ENCODE measurements at regions not wholly inside any gene's neighbourhood (a gene's known extent, or its start where the extent isn't known, plus 50 kb on each side); places are given as distances from the start of the nearest gene placed in this dataset.

DNA sequence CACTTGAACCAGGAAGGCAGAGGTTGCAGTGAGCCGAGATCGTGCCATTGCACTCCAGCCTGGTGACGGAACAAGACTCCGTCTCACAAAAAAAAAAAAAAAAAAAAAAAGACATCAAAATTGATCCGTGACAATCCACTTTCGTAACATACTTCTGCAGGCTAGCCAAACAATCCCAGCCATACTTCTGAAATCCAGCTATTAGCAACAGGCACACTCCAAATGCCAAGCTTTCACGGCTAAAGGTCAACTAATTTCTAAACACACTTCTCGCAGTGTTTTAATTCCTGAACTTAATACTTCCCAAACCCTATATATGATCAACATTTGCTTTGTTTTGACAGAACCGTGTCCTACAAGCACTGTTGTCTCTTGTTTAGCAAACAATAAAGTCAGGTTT is 411.3 kb upstream of the RUNX1 start:
- H3K27me3 ChIP-seq (ENCODE audit: control insufficient read depth, insufficient read depth, low read length): no peaks in the 10 kb centered on the region
- Mint-ChIP-seq H3K36me3 (no peaks in the 10 kb centered on the region), H3K27ac (no peak overlapping the region), H3K4me3 (no peak overlapping the region), H3K4me1 (peaks cover 11 to 12% of the 10 kb centered on the region in 2 donors), H3K27me3 (ENCODE audit: low read depth in 2 of 2) (peaks cover 0 to 5% of the 10 kb centered on the region in 2 donors), H3K9me3 (no peaks in the 10 kb centered on the region)
- H3K4me3 ChIP-seq (ENCODE audit: low read length): no peak overlapping the region
- 95% methylated on average over 9 of the region's 9 CpGs for WGBS (ENCODE audit: insufficient coverage)
- no peak for DNase-seq
- no peaks in the 10 kb centered on the region for H3K9me3 ChIP-seq (ENCODE audit: control insufficient read depth, insufficient read depth, low read length)
- no peak overlapping the region for H3K27ac ChIP-seq (ENCODE audit: low read length)
- H3K36me3 ChIP-seq (ENCODE audit: control insufficient read depth, insufficient read depth, low read length): no peaks in the 10 kb centered on the region
- no peak for ATAC-seq
- TF ChIP-seq, protein P1, sequence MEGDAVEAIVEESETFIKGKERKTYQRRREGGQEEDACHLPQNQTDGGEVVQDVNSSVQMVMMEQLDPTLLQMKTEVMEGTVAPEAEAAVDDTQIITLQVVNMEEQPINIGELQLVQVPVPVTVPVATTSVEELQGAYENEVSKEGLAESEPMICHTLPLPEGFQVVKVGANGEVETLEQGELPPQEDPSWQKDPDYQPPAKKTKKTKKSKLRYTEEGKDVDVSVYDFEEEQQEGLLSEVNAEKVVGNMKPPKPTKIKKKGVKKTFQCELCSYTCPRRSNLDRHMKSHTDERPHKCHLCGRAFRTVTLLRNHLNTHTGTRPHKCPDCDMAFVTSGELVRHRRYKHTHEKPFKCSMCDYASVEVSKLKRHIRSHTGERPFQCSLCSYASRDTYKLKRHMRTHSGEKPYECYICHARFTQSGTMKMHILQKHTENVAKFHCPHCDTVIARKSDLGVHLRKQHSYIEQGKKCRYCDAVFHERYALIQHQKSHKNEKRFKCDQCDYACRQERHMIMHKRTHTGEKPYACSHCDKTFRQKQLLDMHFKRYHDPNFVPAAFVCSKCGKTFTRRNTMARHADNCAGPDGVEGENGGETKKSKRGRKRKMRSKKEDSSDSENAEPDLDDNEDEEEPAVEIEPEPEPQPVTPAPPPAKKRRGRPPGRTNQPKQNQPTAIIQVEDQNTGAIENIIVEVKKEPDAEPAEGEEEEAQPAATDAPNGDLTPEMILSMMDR (IDR thresholded peaks at IDR 0.05): no peak
- intact Hi-C loops (cut with micrococcal nuclease): no loop called here
- H3K4me1 ChIP-seq (ENCODE audit: control insufficient read depth, insufficient read depth, low read length): no peaks in the 10 kb centered on the region

DNA sequence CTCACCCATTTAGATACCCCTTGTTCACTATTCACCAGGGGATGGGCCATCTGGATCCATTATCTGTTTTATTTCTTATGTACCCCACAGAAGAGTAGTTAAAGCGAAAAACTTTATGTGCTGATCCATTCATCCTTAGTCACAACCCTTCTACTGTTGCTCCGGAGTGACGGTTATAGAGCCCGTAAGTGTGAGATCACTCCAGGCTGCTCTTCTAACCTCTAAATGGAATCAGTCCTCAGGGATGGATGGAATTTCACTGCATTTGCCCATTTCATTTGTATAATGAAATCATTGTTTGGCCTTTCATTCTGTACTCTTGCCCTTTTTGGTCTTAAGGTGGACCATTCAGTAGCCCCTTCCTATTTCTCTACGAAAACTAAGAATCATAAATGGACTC is 409.3 kb upstream of the RUNX1 start:
- intact Hi-C loops (cut with micrococcal nuclease): no loop called here
- no peaks in the 10 kb centered on the region for H3K9me3 Mint-ChIP-seq
- H3K27me3 Mint-ChIP-seq (ENCODE audit: low read depth in 2 of 2): peaks cover 0 to 5% of the 10 kb centered on the region in 2 donors
- DNase-seq (no peak), ATAC-seq (no peak)
- Histone ChIP-seq H3K36me3 (ENCODE audit: control insufficient read depth, insufficient read depth, low read length) (no peaks in the 10 kb centered on the region), H3K4me1 (ENCODE audit: control insufficient read depth, insufficient read depth, low read length) (no peaks in the 10 kb centered on the region), H3K4me3 (ENCODE audit: low read length) (no peak overlapping the region), H3K27ac (ENCODE audit: low read length) (no peak overlapping the region), H3K9me3 (ENCODE audit: control insufficient read depth, insufficient read depth, low read length) (no peaks in the 10 kb centered on the region), H3K27me3 (ENCODE audit: control insufficient read depth, insufficient read depth, low read length) (no peaks in the 10 kb centered on the region)
- WGBS (ENCODE audit: insufficient coverage): 98% methylated on average over 5 of the region's 5 CpGs
- H3K4me1 Mint-ChIP-seq: peaks cover 11 to 12% of the 10 kb centered on the region in 2 donors
- H3K4me3 Mint-ChIP-seq: no peak overlapping the region
- H3K27ac Mint-ChIP-seq: no peak overlapping the region
- TF ChIP-seq, protein P1 (IDR thresholded peaks at IDR 0.05): no peak
- H3K36me3 Mint-ChIP-seq: no peaks in the 10 kb centered on the region

DNA sequence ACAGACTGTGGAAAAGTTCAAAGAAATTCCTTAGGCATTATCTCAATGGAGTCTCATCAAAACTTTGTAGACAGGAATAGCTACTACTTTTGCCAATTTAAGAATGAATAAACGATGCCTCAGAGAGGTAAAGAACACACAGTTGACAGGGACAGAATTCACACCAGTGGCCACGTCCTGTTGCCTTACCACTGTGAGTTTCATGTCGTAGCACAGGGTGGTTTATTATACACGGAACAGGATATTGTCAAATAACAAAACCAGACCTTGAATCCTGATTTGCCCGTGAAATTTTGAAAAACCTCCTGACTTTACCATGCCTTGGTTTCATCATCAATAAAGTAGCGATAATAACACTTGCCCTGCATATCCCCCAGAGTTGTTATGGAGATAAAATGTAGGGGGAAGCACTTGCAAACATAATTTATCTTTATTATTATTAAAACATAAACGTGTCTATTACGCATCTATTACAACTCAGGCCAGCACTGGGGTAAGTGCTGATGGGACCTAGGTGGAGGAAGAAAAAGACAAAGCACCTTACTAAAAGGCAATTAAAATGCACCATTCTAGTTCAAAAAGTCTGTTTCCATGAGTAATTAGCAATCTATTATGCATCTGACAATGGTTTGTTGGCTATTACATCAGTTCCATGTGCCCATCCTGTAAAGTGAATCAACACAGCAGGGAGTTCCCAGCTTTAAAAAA is 408.1 kb upstream of the RUNX1 start:
- 42% methylated on average over 4 of the region's 8 CpGs for WGBS (ENCODE audit: insufficient coverage)
- TF ChIP-seq, protein P1 (IDR thresholded peaks at IDR 0.05): no peak
- H3K4me3 ChIP-seq (ENCODE audit: low read length): no peak overlapping the region
- Mint-ChIP-seq H3K27me3 (ENCODE audit: low read depth in 2 of 2) (peaks cover under 1 to 5% of the 10 kb centered on the region in 2 donors), H3K27ac (peak overlapping the region; percentile 15 to 31), H3K4me1 (peaks cover 11 to 12% of the 10 kb centered on the region in 2 donors), H3K36me3 (no peaks in the 10 kb centered on the region), H3K9me3 (no peaks in the 10 kb centered on the region), H3K4me3 (no peak overlapping the region)
- no peaks in the 10 kb centered on the region for H3K36me3 ChIP-seq (ENCODE audit: control insufficient read depth, insufficient read depth, low read length)
- H3K27me3 ChIP-seq (ENCODE audit: control insufficient read depth, insufficient read depth, low read length): no peaks in the 10 kb centered on the region
- H3K9me3 ChIP-seq (ENCODE audit: control insufficient read depth, insufficient read depth, low read length): no peaks in the 10 kb centered on the region
- ATAC-seq: peak; percentile 66 to 97 (median 80)
- no peak for DNase-seq
- no peak overlapping the region for H3K27ac ChIP-seq (ENCODE audit: low read length)
- no peaks in the 10 kb centered on the region for H3K4me1 ChIP-seq (ENCODE audit: control insufficient read depth, insufficient read depth, low read length)
- intact Hi-C loops (cut with micrococcal nuclease): no loop called here

DNA sequence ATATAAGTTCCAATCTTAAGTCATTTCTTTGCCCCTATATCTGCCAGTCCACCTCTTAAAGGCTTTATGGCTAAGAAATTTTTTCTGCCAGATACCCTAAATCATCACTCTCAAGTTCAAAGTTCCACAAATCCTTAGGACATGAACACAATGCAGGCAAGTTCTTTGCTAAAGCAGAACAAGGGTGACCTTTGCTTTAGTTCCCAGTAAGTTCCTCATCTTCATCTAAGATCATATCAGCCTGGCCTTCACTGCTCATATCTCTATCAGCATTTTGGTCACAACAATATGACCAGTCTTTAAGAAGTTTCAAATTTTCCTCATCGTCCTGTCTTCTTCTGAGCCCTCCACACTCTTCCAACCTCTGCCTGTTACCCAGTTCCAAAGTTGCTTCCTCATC is 402.2 kb upstream of the RUNX1 start:
- DNase-seq (no peak), ATAC-seq (peak in 1 of 3 donors; percentile 37)
- H3K27ac ChIP-seq (ENCODE audit: low read length): no peak overlapping the region
- no peaks in the 10 kb centered on the region for H3K36me3 ChIP-seq (ENCODE audit: control insufficient read depth, insufficient read depth, low read length)
- no peak overlapping the region for H3K4me3 ChIP-seq (ENCODE audit: low read length)
- Mint-ChIP-seq H3K4me3 (no peak overlapping the region), H3K9me3 (peaks cover 0 to 3% of the 10 kb centered on the region in 2 donors), H3K4me1 (no peaks in the 10 kb centered on the region), H3K36me3 (peaks cover 8% of the 10 kb centered on the region), H3K27ac (no peak overlapping the region), H3K27me3 (ENCODE audit: low read depth in 2 of 2) (peaks cover 3 to 16% of the 10 kb centered on the region in 2 donors)
- WGBS (ENCODE audit: insufficient coverage): 94% methylated on average over 1 of the region's 1 CpG
- no peaks in the 10 kb centered on the region for H3K27me3 ChIP-seq (ENCODE audit: control insufficient read depth, insufficient read depth, low read length)
- TF ChIP-seq, protein P1 (IDR thresholded peaks at IDR 0.05): no peak
- intact Hi-C loops (cut with micrococcal nuclease): no loop called here
- peaks cover 2% of the 10 kb centered on the region for H3K9me3 ChIP-seq (ENCODE audit: control insufficient read depth, insufficient read depth, low read length)
- no peaks in the 10 kb centered on the region for H3K4me1 ChIP-seq (ENCODE audit: control insufficient read depth, insufficient read depth, low read length)

Measured in natural killer cell (primary cell).